NCI-H510A treated with DMSO at 0.1 percent for 48 hours (cell line): ENCODE measurements at regions not wholly inside any gene's neighbourhood (a gene's known extent, or its start where the extent isn't known, plus 50 kb on each side); places are given as distances from the start of the nearest gene placed in this dataset.
"Not testable (repeated sequence)": the region's sequence is repeated elsewhere in the genome, so short reads cannot be mapped to it uniquely, and the experiment has no call there.

ENCODE experiments used
- DNase-seq: peaks from one replicate; lab custom pipeline; 2025; lab: John Stamatoyannopoulos, UW

DNA sequence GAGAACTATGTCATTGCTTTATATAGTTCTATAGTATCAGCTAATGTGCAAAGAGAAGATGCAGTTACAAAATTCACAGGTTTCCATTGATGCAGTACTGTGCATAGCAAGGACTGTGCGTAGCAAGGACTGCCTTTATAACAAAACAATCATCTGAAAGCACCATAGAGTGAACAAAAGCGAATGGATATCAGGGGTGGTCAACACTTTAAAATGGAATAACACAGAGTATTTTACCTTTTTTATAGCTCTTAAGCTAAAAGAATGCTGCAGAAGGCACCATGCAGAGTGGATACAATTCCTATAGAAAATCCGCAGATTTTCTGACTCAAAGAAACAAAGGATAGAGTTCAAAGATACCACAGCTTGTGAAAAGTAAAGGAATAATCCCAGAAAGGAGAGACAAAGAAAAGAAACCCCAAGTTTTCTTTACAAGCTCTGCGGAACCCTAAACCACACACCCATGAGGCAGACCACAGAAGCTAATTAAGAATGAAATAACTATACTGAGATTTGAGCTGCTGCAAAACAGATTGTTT, 229.9 kb upstream of the DTNA start:
- no peak for DNase-seq

DNA sequence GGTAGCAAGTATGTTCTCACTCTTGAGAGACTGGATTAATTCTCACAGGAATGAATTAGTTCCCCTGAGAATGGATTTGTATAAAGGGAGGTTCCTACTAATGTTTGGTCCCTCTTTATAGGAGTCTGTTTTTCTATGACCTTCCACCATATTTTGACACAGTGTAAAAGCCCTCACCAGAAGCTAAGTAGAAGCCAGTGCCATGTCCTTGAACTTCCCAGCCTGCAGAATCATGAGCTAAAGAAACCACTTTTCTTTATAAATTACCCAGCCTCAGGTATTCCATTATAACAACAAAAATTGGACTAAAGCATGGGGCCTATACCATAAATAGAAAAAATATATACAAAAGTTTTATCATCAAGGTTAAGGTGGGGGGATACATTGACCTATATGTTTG, 227.9 kb upstream of the DTNA start:
- DNase-seq, result no peak

DNA sequence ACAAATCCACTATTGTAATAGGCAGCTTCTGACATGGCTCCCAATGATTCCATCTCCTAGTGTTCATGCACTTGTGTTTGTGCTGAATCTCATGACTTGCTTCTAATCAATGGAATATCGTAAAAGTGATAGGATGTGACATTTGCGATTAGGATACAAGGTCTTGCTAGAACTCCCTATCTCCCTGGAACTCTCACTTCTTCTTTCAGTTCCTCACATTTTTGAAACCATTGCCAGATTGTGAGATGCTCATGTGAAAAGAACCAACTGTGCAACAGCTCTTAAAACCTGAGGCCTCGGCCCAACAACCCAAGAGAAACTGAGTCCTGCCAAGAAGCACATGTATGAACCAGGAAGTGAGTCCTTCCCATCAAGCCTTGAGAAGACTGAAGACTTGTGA, 226.9 kb upstream of the DTNA start:
- DNase-seq, result no peak

GRCh38 chr18:34491719-34492118, 218.4 kb upstream of the DTNA start:
- peak; percentile 61 for DNase-seq

- DNase-seq, result peak; percentile 95
Observed at GRCh38 chr18:34492652-34493051, 217.4 kb upstream of the DTNA start.

- peak; percentile 99 for DNase-seq
Observed at GRCh38 chr18:34493099-34493544, 217.0 kb upstream of the DTNA start.

GRCh38 chr18:34493566-34494358, 216.3 kb upstream of the DTNA start:
- DNase-seq, result peak; percentile 73

DNA sequence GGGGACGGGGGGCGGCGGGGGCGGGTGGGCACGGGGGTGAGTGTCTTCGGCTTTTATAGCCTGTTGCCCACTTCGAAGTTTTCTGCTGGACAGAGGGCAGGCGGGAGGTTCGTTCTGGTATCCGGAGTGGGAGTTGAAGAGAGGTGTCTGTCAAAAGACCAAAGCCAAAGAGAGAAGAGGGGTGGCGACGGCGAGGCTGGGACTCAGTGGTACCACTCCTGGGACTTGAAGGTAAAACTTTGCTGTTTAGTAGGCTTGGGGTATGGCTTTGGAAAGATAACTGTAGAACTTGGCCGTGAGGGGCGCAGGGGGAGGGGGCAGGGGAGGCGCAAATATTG, 215.8 kb upstream of the DTNA start:
- no peak for DNase-seq

GRCh38 chr18:34495506-34495905, 214.6 kb upstream of the DTNA start:
- DNase-seq, result no peak

DNA sequence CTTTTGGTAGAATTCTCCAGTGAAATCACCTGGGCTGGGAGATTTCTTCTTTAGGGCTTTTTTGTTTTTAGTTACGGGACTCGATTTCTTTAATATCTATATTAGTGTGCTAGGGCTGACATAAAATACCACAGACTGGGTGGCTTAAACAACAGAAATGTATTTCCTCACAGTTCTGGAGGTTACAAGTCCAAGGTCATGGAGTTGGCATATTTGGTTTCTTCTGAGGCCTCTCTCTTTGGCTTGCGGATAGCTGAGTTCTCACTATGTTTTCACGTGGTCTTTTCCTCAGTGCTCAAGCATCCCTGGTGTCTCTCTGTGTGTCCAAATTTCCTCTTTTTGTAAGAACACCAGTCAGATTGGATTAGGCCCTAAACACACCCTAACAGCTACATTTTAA, 208.5 kb upstream of the DTNA start:
- no peak for DNase-seq

DNA sequence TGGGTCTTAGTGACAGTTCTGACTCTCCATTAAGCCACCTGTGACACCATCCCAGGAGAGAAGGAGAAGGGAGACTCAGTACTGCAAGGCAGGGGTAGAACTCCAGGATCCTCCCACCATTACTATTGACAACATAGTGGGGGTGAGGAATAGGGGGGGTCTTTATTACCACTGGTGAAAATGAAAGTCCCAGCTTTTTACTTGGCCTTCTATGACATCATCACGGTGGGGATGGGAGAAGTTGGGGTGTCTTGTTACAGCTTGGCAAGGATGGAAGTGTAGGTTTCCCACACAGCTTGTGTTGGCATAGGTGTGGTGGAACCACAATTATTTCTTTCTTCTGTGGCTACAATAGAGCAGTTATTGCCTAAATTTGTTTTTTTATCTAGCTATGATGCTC, 203.9 kb upstream of the DTNA start:
- no peak for DNase-seq

DNA sequence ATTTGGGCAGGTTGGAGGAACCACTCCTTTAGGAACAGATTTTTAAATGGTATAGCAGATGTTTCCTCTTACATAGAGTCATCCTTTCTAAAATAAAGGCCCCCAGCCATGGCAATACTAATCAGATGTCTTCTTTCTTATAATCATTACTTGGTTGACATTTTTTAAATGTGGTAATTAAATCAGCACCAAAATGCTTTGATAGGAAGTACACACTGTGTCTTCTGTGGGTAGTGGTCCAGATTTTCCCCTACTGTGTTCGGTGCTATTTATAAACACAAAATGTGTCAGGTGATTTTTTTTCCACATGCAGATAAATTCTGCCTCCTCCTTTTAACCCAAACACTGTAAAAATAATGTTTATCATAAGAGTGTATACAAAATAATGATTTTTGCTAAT, 200.9 kb upstream of the DTNA start:
- no peak for DNase-seq

- no peak for DNase-seq
Observed at GRCh38 chr18:34509879-34510586, 200.1 kb upstream of the DTNA start.

DNA sequence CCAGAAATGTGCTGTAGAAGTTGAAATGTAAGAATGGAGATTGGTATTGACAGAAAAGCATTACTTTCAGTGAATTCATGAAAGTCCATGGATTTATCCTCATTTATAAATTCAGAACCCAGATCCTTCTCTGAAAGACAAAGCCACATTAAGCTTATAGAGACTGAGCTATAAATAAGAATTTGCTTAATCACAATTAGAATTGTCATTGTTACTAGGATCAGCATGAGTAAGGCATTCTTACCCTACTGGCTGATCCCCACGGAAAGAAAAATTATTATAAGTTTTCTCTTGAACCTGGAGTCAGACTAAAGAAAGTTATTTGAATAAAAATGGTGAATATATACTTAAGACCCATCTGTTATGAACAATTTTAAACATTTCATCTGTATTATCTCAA, 199.2 kb upstream of the DTNA start:
- no peak for DNase-seq

- DNase-seq, result no peak
Observed at GRCh38 chr18:34511435-34511834, 198.7 kb upstream of the DTNA start.

DNA sequence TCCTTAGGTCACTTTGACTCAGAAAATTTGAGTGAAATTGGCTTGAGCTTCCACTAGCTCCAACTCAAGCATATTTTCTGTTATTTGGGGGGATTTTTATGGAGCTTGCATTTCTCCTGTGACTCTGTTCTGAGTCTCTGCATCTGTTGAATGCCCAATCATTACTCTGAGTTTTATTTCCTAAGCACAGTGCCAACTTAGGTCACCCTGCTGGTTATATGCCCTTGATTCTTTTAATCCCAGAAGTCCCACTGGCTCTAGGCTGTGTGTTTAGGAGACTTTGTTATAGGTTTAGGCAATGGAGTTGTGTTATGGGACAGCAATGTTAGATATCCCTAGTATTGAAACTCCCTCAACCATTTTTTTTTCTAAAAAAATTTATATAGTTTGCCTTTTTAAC, 198.2 kb upstream of the DTNA start:
- no peak for DNase-seq

DNA sequence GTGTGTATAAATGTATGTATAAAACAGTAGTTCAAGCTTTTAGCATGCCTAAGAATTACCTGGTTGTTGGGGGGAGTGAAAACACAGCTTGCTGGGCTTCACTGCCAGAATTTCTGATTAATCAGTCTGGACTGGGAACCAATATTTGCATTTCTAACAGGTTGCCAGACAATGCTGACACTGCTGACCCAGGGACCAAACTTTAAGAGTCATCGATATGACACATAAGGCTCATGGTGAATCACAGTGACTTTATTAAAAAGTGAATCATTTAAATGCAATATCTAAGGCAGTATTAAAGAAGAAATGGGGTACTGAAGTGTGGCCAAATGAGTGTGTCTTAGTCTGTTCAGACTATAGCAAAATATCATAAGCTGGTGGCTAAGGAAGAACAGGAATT, 195.9 kb upstream of the DTNA start:
- no peak for DNase-seq

DNA sequence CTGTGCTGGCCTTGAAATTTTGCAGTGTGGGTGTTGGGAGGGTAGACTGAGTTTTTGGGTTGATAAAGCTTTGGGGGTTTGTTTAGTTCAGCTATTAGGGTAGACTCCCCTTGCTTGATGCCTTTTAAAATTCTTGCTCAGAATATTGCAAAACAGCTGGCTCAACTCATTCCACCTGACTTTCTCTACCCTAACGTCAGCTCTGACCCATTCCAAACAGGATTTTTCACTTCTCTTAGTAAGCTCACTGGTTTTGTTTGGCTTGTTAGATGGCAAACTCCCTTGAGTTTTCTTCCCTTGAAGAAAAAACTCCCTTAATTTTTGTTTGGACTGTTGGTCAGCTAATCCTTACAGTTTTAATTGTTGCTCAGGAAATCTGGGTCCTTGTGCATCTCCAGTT, 195.1 kb upstream of the DTNA start:
- DNase-seq, result no peak

- DNase-seq, result not testable (repeated sequence)
Observed at GRCh38 chr18:34516355-34516754, 193.7 kb upstream of the DTNA start.

GRCh38 chr18:34516996-34517395, 193.1 kb upstream of the DTNA start:
- DNase-seq, result not testable (repeated sequence)

- DNase-seq, result no peak
Observed at GRCh38 chr18:34521040-34521439, 189.1 kb upstream of the DTNA start.

GRCh38 chr18:34522603-34523002, 187.5 kb upstream of the DTNA start:
- DNase-seq, result no peak

- no peak for DNase-seq
Observed at GRCh38 chr18:34525244-34525643, 184.9 kb upstream of the DTNA start.
